DOHH2 (cell line): ENCODE measurements at regions not wholly inside any gene's neighbourhood (a gene's known extent, or its start where the extent isn't known, plus 50 kb on each side); places are given as distances from the start of the nearest gene placed in this dataset.

ENCODE experiments used
- EZH2phosphoT487 ChIP-seq: fragments of 200-600 bp; sonication (generic); IDR thresholded peaks from 2 replicates; pipeline ENCODE4 v1.6.1; 2017; ENCODE audit warnings: borderline replicate concordance, mild to moderate bottlenecking, antibody characterized with exemption, low read length, moderate library complexity, mixed read lengths
- TF ChIP-seq, protein P1 (sequence below): fragments of 200-600 bp; sonication (generic); IDR thresholded peaks from one replicate; pipeline ENCODE4 v1.5.1; 2014; ENCODE audit warnings: antibody characterized with exemption, mild to moderate bottlenecking, low read depth, low read length; ENCODE audit not compliant: poor library complexity, severe bottlenecking

DNA sequence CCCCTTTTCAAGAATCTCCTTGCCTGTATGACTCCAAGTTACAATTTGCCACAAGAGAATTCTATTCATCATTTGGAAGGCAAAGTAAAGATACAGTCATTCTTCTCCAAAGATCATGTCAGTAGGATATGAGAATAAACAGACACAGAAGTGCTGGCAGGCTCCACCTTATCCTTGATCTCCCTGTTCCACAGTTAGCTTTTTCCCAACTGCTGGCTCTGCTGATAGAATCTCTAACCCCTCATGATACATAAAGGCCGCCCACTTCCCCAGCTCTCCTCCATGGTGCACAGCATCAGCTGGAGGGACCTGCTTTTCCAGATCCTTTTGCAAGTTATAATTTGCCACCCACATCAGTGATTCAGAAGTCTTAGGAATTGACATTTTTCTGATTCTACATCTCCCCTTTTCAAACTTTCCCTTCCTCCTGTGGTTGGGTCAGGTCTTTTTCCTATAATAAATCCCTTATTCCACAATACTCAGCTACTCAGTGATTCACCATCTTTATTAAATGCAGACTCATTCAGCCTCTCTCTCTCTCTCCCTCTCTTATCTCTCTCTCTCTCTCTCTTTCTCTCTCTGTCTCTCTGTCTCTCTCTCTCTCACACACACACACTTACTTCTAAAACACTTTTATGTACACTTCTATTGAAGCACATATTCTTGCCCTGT lies 465.4 kb downstream of the GBE1 start:
- no peak for TF ChIP-seq EZH2phosphoT487
- TF ChIP-seq, protein P1, sequence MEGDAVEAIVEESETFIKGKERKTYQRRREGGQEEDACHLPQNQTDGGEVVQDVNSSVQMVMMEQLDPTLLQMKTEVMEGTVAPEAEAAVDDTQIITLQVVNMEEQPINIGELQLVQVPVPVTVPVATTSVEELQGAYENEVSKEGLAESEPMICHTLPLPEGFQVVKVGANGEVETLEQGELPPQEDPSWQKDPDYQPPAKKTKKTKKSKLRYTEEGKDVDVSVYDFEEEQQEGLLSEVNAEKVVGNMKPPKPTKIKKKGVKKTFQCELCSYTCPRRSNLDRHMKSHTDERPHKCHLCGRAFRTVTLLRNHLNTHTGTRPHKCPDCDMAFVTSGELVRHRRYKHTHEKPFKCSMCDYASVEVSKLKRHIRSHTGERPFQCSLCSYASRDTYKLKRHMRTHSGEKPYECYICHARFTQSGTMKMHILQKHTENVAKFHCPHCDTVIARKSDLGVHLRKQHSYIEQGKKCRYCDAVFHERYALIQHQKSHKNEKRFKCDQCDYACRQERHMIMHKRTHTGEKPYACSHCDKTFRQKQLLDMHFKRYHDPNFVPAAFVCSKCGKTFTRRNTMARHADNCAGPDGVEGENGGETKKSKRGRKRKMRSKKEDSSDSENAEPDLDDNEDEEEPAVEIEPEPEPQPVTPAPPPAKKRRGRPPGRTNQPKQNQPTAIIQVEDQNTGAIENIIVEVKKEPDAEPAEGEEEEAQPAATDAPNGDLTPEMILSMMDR = no peak
